GM19395 (cell line): ENCODE measurements at regions not wholly inside any gene's neighbourhood (a gene's known extent, or its start where the extent isn't known, plus 50 kb on each side); places are given as distances from the start of the nearest gene placed in this dataset.

Source experiments
- ATAC-seq: cut with Tn5 transposase; IDR thresholded peaks from one replicate; pipeline ENCODE4 v1.9.1; 2021; ENCODE audit warnings: mild to moderate bottlenecking, moderate library complexity; ENCODE audit not compliant: unreplicated experiment

GRCh38 chr18:41268271-41268670, 686.8 kb upstream of the PIK3C3 start:
- no peak for ATAC-seq

GRCh38 chr18:41266616-41267015, 688.4 kb upstream of the PIK3C3 start:
- no peak for ATAC-seq

DNA sequence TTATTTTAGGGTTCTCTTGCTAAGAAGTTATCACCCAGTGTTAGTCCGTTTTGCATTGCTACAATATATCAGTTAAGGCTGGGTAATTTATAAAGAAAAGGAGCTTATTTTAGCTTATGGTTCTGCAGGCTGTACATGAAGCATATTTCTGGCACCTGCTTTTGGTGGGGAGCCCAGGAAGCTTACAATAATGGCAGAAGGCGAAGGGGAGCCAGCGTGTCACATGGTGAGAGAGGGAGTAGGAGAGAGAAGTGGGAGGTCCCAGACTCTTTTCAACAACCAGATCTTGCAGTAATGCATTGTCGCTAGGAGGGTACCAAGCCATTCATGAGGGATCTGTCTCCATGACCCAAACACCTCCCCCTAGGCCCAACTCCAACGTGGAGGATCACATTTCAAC, 688.8 kb upstream of the PIK3C3 start:
- ATAC-seq = no peak

- no peak for ATAC-seq
Observed at GRCh38 chr18:41265047-41265446, 690.0 kb upstream of the PIK3C3 start.

GRCh38 chr18:41263956-41264355, 691.1 kb upstream of the PIK3C3 start:
- no peak for ATAC-seq

DNA sequence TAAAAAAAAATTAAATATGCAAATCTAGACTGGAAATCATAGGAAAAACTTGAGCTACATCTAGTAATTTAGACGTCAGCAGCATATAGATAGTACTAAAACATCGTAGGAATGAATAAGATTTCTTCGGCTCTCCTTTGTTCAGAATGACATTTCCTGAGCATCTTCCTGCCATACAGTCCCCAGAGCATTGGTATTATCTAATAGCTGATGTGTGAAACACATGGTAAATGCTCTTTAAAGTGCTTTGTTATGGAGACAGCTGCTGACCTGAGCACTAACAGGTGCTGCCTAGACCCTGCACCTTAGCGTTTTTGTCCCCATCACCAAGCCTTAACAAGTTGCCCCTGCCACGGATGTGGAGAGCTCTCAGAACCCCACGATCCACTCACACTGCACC, 692.3 kb upstream of the PIK3C3 start:
- no peak for ATAC-seq

- ATAC-seq = no peak
Observed at GRCh38 chr18:41244591-41245037, 710.4 kb upstream of the PIK3C3 start.

DNA sequence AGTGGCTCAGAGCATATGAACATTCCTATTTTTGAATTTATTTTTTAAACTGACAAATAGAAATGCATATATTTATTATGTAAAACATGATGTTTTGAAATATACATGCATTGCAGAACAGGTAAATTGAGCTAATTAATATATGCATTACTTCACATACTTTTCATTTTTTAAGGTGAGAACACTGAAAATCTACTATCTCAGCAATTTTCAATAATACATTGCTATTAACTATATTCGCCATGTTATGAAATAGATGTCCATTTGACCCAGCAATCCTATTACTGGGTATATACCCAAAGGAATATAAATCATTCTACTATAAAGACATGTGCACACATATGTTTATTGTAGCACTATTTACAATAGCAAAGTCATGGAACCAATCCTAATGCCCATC, 717.7 kb upstream of the PIK3C3 start:
- no peak for ATAC-seq

GRCh38 chr18:41231681-41232080, 723.4 kb upstream of the PIK3C3 start:
- ATAC-seq = no peak

- no peak for ATAC-seq
Observed at GRCh38 chr18:41227993-41228392, 727.0 kb upstream of the PIK3C3 start.

DNA sequence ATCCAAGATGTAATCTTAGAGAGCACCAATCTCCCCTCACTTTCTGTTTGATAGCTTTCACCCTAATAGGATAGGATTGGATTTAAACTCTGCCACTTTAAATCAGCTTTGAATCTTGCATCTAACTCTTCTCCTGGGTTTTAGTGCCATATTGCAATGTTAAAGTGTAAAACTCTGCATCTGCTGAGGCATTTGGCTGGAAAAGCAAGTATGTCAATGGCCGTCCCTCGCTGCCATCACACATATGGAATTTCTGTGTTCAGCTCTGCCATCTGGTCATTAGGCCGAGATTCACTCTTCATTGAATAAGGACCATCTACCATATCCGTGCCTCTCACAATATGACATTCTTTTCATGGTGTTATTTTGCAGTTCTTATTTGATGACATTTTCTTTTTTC, 728.1 kb upstream of the PIK3C3 start:
- no peak for ATAC-seq

DNA sequence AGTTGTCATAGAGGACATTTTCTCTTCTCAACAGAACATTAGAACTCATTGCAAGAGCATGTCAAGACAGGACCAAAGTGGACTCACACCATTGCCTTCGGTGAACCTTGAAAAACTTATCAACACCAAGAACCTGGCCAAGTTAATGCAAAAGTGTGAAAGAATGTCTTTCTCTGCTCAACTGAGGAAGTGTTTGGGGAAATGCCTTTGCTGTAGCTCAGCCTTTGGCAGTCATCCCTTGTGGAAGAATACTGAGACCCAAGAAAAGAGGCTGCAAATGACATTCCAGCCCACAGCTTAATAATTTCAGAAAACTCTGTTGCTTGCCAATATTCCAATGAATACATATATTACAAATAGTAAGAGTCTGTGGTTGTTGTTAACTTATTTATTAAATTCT, 728.8 kb upstream of the PIK3C3 start:
- ATAC-seq = no peak

DNA sequence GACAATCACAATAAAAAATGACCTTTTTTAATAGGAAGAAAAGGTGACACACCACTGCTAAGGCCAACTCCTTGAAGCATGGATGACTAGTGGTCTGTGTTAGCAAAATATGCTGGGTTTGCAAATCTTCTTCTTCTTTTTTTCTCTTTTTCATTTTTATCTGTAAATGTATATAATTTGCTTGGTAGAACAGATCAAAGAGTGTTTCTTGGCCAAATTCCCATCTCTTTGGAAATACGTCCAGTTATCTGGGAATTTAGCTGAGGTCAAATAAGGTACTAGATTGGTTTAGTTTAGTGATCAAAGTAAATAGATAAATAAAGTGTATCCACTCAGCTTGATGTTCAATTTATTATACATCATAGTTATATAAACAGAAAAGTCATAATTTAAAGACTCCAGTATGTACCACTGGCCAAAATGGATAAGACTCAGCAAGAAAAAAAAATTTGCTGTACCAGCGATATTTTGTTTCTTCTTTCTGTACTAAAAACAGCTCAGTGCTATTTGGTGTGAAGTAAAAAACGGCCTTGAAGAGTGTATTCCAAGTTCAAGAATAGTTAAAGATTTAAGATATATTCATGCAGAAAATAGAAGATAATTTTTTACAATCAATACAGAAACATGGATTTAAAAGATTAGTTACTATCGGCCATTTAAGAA, 738.6 kb upstream of the PIK3C3 start:
- ATAC-seq = no peak

GRCh38 chr18:41207706-41208105, 747.3 kb upstream of the PIK3C3 start:
- no peak for ATAC-seq

DNA sequence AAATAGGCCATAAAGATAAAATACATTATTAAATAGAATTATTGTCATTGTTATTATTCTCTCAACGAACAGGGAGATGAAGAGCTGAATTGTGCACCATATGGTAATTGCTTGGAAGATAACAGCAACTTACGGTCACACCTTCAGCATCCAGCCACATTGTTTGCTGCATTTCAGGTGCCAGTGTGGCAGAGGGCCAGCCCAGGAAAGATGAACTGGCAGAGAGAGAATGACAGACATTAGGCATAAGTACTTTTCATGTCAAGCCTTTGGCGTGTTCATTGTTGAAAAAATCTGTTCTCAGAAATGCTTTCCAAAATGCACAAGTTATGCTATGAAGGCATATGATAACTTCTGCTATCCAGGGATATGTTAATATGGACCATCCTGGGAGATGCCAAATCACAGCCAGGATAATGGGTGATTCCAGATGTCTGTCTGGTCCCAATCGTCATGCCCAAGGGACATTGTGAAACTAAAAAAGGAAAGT, 748.6 kb upstream of the PIK3C3 start:
- no peak for ATAC-seq

DNA sequence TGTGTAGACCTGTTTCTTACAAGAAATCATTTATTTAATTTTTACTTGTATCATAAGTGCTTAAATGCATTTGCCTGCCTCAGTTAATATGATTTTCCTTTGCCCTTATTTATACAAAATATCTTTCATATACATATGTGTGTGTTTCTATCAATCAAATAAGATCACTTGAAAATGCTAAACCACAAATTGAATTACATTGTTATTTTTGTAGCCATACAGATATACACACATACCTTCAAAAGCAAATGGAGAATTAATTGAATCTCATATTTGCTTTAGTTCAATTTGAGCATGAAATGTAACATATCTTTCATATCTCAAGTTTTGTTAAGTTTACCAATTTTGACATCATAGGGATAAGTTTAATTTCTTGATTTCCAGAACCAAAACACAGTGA, 755.8 kb upstream of the PIK3C3 start:
- no peak for ATAC-seq

GRCh38 chr18:41197967-41198366, 757.1 kb upstream of the PIK3C3 start:
- no peak for ATAC-seq

GRCh38 chr18:41170346-41170745, 784.7 kb upstream of the PIK3C3 start:
- ATAC-seq = no peak

DNA sequence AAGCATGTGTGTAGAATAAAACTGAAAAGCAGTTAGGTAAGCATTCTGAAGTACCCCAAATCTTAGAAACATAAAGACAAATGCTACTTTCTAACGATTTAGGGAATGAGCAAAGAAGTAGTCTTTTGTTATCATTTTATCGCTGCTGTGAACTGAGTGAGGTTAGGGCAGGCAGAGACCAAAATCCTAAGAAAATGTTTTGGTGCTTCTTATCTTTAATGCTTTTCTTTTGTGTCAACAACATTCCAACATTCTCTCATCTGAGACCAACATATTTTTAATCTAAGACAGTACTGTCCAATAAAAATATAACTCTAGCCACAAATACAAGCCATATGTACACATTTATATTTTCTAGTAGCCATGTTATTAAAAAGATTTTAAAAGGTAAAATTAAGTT, 789.4 kb upstream of the PIK3C3 start:
- ATAC-seq = no peak

DNA sequence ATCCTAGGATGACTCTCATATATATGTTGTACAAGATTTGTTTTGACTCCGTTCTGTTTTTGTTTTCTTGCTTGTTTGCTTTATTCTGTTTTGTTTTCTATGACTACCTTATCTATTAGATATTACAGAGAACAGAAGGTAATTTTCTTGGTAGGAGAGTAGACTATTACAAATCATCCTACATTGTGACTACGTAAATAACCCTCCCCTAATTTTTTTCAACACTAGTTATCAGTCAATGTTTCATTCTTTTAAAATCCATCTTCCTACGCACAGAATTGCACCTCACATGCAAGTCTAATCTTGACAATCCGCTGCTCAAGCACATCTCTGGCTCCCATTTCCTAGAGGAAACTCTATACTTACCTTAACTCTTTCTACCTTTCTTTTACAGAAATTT, 792.3 kb upstream of the PIK3C3 start:
- ATAC-seq = no peak

DNA sequence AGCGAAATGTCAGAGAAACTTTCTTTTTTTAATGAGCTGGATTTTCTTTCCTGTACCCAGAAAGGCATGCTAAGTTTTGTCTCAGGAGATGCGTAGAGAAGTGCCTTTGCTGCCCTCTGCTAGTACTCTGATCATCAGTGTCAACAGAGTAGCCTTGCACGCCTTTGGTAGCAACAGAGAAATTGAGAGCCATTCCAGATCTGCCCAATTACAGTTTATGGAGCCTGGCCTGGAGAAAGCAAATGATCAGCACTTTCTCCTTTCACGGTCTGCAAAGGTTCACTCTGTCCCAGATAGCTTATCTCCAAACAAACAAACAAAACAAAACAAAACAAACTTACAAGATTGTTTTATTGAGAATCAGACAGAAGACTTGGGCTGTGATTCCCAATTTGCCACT, 792.8 kb upstream of the PIK3C3 start:
- ATAC-seq = no peak

DNA sequence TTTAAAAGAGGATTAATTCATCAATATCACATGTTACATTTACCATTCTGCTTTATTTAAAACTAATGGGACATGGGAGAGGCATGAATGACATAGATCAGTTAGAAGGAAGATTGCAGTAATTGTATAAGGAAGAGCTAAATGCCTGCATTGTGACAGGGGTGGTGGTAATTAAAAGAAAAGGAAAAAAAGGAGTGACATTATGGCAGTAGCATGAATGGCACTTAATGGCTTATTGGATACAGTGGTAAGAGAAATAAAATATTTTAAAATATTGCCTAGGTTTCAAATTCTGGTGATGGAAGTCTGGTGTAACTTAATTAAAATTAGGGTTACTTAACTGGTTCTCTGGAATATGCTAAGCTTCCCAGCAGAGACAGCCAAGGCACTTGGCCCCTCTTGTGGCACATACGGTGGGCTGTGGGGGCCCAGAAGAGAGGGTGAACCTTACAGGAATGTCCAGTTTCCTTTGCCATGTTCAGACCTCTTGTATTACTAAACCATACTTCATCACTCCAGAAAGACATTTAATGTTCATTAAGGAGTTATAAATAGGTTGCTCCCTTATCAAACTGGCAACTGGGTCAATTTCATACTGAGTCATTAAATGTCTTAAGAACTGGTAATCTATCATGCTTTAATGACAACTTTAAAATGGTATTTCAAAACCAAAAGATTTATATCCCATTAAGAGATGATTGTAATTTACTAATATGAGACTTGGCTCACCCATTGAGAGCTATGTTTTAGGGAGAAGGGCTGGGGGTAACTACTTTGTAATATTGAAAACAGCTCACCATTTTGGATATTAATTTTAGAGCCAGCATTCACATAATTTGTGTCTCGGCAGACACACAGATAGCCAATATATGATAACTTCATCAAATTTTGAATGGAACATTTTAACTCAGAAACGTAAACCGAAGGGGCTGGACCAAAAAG, 798.9 kb upstream of the PIK3C3 start:
- no peak for ATAC-seq
